NCI-H2171 treated with DMSO at 0.1 percent for 48 hours (cell line): ENCODE measurements at regions not wholly inside any gene's neighbourhood (a gene's known extent, or its start where the extent isn't known, plus 50 kb on each side); places are given as distances from the start of the nearest gene placed in this dataset.

Experiments used
- DNase-seq: peaks from one replicate; lab custom pipeline; 2025; lab: John Stamatoyannopoulos, UW

- DNase-seq = no peak
Measured at GRCh38 chr6:151701911-151702562, 105.4 kb upstream of the ESR1 start.

DNA sequence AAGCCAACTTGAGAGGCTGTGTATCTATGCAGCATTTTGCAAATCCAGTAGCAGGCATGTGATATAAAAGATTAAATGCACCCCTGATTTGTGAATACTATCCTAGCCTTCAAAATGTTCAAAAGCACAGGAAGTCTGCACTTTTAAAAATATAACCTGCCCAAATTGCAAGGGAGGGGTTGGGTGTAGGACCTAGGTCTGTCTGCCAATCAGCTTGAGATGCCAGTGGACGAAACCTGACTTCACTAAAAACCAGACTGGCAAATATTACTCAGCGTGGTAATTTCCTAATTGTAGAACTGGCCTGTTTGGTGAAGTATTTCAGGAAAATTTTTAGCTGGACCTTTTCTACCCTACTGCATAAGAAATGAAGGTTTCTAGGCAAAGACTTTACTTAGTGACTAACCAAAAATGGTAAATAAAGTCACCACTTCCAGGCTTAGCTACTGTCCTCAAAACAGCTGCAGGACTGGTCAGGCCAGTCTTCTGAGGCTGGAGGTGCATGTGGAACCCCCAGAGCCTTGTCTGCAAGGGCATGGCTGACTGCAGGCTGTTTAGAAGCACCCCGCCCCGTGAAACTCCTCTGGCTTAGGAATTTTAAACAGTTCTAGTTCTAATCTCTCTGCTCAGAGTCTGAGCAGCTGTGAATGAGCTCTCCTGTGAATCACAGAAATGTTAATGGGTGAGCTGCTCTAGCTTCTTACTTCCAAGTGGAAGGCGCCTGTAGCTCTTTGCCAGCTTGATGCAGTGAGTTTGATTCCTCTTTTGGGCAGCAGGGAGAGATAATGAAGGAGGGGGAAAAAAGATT is 104.4 kb upstream of the ESR1 start:
- no peak for DNase-seq

GRCh38 chr6:151704383-151704782 is 103.1 kb upstream of the ESR1 start:
- DNase-seq = no peak

GRCh38 chr6:151705993-151706733 is 101.3 kb upstream of the ESR1 start:
- DNase-seq = no peak

- DNase-seq = no peak
Measured at GRCh38 chr6:151709329-151709728, 98.2 kb upstream of the ESR1 start.

- DNase-seq = no peak
Measured at GRCh38 chr6:151716526-151716932, 91.0 kb upstream of the ESR1 start.

DNA sequence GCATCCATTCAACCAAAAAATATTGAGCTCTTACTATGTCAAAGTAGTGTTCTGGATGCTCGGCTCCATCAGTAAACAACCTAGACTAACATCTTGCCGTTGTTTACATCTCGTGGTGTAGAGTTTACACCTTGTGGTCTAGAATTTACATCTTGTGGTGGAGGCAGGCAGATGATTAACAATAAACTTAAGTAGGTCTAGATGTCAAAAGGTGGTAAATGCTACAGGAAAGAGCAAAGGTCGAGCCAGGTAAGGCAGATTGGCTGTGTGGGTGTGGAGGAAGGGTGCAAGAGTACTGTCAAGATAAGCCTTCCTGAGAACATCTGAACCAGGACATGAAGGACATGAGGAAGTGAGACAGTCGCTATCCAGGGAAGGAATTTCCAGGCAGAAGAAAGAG is 88.4 kb upstream of the ESR1 start:
- no peak for DNase-seq

GRCh38 chr6:151721146-151721545 is 86.3 kb upstream of the ESR1 start:
- DNase-seq = no peak

- DNase-seq = no peak
Measured at GRCh38 chr6:151721671-151722070, 85.8 kb upstream of the ESR1 start.

GRCh38 chr6:151722342-151722741 is 85.1 kb upstream of the ESR1 start:
- DNase-seq = no peak

GRCh38 chr6:151723152-151723551 is 84.3 kb upstream of the ESR1 start:
- DNase-seq = no peak

DNA sequence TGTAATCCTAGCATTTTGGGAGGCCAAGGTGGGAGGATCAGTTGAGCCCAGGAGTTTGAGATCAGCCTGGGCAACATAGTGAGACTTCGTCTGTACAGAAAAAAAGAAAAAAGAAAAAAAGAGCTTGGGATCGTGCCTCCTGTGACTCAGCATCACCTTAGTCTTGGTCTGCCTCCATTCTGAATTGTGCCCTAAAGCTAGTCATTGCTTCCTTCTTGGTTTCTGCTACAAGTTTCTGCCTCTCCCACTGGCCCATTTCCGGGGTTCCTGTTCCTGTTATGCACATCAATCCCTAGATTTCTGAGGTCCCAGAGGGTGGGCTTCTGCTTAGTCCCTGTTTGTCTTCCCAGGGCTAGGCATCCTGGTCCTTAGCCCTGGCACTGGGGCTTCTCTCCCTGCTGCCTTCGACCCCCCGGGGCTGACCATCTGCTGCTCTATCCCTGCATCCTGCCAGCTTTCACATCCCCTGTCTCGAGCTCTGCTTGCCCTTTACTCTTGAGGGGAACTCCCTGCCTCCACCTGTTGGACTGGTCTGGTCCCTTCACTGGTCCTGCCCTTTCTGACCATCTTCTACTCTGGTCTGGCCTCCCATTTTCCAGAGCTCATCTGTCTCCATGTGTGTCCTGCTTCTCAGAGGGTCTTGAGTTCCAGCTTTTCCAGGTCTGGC is 77.5 kb upstream of the ESR1 start:
- DNase-seq = no peak

DNA sequence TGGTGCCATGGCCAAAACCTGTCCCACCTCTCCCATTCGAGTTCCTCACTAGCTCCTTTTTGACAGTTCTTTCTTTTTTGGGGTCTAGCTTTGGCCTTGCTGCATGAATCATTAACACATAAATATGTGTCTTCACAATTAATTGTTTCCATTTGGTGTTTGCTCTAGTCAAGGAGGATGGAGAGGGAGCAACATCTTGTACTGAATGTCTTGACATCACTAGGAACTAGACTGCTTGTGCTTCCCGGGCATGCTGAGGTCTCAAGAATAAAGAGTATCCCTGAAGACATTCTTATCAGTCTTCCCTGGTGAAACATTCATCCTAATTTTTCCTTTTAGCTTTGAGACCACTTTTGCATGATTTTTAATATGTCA is 77.0 kb upstream of the ESR1 start:
- DNase-seq = no peak

- no peak for DNase-seq
Measured at GRCh38 chr6:151731313-151731712, 76.2 kb upstream of the ESR1 start.

DNA sequence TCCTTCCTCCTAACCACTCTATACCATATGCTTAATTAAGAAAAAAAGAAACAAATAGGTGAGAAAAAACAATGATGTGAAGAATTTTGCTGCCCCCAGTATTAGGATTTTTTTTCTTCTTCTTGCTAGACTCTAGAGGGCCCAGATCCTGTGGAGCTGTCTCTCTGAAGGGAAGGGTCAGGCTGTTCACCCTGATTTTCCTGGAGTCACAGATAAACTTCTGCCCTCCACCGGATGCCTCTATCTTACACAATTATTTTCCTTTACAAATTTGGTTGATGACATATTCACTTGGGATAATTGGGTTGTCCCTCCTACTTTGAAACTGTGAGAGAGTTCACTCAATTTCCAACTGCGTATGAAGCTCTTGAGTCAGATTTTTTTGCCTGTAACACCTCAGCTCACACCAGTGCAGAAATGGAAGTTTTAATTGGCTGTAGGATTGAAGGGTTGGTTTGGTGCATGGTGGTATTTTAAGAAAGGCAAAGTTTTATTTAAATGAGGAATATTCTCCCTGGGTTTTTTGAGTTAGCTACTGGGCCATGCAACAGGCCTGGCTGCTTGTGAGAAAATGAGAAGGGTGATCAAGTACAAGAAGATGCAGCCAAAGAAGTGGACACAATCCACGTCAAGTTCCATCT is 73.7 kb upstream of the ESR1 start:
- DNase-seq = no peak

DNA sequence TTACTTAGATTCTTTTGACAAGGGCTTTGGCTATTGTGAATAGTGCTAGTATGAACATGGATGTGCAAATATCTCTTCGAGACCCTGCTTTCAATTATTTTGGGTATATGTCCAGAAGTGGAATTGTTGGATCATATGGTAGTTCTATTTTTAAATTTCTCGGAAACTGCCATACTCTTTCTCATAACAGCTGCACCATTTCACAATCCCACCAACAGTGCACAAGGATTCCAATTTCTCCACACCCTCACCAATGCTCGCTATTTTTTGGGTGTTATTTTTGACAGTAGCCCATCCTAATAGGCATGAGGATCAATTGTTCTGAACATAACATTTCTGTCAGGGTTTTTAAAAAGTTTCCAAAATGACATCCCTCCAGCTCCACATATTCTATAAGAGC is 69.2 kb upstream of the ESR1 start:
- DNase-seq = no peak

- no peak for DNase-seq
Measured at GRCh38 chr6:151738960-151739359, 68.5 kb upstream of the ESR1 start.

DNA sequence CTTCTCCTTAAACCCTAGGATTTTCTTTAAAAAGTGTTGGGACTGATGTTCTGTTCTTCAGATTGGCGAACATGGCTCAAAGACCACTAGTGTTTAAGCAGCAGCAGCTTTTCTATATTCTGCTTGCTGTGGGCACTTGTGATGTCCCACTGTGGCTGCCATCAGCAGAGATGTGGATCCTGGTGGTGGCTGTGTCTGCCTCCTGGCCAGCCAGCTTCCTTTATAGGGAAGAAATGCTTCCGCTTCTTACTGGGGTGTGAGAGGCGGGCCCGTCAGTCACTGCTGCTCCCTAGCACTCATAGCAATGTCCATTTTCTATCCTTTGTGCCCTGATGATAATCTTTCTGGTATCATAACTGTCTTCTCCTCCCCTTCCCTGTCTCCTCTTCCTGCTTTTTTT is 66.7 kb upstream of the ESR1 start:
- no peak for DNase-seq

GRCh38 chr6:151747896-151748295 is 59.6 kb upstream of the ESR1 start:
- no peak for DNase-seq

DNA sequence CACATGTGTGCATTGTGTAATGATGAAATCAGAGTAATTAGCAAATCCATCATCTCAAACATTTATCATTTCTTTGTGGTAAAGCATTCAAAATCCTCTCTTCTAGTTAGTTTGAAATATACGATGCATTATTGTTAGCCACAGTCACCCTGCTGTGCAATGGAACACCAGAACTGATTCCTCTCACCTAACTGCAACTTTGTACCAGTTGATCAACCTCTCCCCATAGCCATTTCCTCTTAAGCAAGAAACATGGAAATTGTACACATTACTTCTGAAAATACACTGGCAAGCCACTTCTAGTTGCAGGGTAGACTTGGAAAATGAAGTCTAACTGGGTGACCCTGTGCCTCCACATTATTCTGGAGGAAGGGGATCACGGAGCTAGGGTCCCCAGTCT is 58.1 kb upstream of the ESR1 start:
- no peak for DNase-seq

- no peak for DNase-seq
Measured at GRCh38 chr6:151753581-151753980, 53.9 kb upstream of the ESR1 start.

- DNase-seq = no peak
Measured at GRCh38 chr6:151757506-151757955, 50.0 kb upstream of the ESR1 start.
